Heart left ventricle (tissue), 16 donors: ENCODE measurements at regions not wholly inside any gene's neighbourhood (a gene's known extent, or its start where the extent isn't known, plus 50 kb on each side); places are given as distances from the start of the nearest gene placed in this dataset.

Experiments used
- ATAC-seq, 4 donors: fragments of 200-7000 bp; cut with Tn5 transposase; one replicate each; pipeline ENCODE4 v1.9.1; 2020 to 2022; ENCODE audit warnings: moderate library complexity in 4 of 4, mild to moderate bottlenecking in 3 of 4, moderate number of reproducible peaks in 1 of 4
- DNase-seq, 5 donors: peaks; one replicate each; pipeline ENCODE4 v3.0.0-alpha.2; 2020
- H3K27ac ChIP-seq, 12 donors: fragments of 200-600 bp; sonication (generic) in 4 of 12; one replicate each; pipeline versions ENCODE4 v1.5.0 to v1.8.0; 2016 to 2022; ENCODE audit warnings: mild to moderate bottlenecking in 2 of 12
- H3K27me3 ChIP-seq, 9 donors: fragments of 200-600 bp; sonication (generic) in 2 of 9; one replicate each; pipeline versions ENCODE4 v1.5.1 to v1.8.0; 2016 to 2022; ENCODE audit warnings: mild to moderate bottlenecking in 3 of 9
- H3K36me3 ChIP-seq, 9 donors: fragments of 200-600 bp; sonication (generic) in 2 of 9; one replicate each; pipeline versions ENCODE4 v1.5.0 to v1.8.0; 2018 to 2022; ENCODE audit warnings: mild to moderate bottlenecking in 2 of 9
- H3K4me1 ChIP-seq, 12 donors: fragments of 200-600 bp; sonication (generic) in 4 of 12; one replicate each; pipeline versions ENCODE4 v1.5.0 to v1.8.0; 2016 to 2022; ENCODE audit warnings: mild to moderate bottlenecking in 3 of 12
- H3K4me3 ChIP-seq, 12 donors: fragments of 200-600 bp; sonication (generic) in 4 of 12; one replicate each; pipeline versions ENCODE4 v1.5.0 to v1.8.0; 2017 to 2022; ENCODE audit warnings: mild to moderate bottlenecking in 9 of 12, moderate library complexity in 4 of 12
- H3K9me3 ChIP-seq, 12 donors: fragments of 200-600 bp; sonication (generic) in 4 of 12; one replicate each; pipeline versions ENCODE4 v1.5.0 to v1.8.0; 2016 to 2022; ENCODE audit warnings: mild to moderate bottlenecking in 1 of 12
- CTCF ChIP-seq, 12 donors: fragments of 200-600 bp; sonication (generic) in 4 of 12; IDR thresholded peaks; one replicate each; pipeline versions ENCODE4 v1.5.0 to v1.8.0; 2018 to 2022; ENCODE audit warnings: antibody characterized with exemption in 12 of 12, mild to moderate bottlenecking in 5 of 12
- POLR2A ChIP-seq, 2 donors: fragments of 450-650 bp; IDR thresholded peaks; one replicate each; pipeline ENCODE4 v1.6.1; 2017; ENCODE audit warnings: antibody characterized with exemption in 2 of 2, mild to moderate bottlenecking in 2 of 2, moderate library complexity in 2 of 2
- WGBS, 4 donors: extraction: QIAGEN DNeasy Blood & Tissue Kit in 2 of 4; methylation state at CpG; one replicate each; pipeline versions ENCODE4 v1.1.5 to v1.1.7; 2013 to 2018; 5-methylcytosine and 5-hydroxymethylcytosine counted together
- intact Hi-C, 10 donors: fragments of 100-400 bp; cut with DNase I; formaldehyde crosslinking; loops; one replicate each; pipeline versions ENCODE4 v1.11.1 to v1.14.2; 2022
- donor health status: ischemic (EF 13 %, LVEDD 7.1; RV severe dilation, severe dysfunction).
- donor health status: healthy with polysubstance abuse.
- donor health status: DM: no; HTN: yes; CAD: no.
- donor health status: DM: no; HTN: no; CAD: no.
- donor health status: ischemic (EF 25% LVEDD 6.9; RV normal size, moderate dysfunction).
- donor health status: ischemic (EF 25% LVEDD 5.7; RV mildly dilated, moderate dysfunction).
- donor health status: healthy.
- donor health status: DM: yes; HTN: yes; CAD: no.
- donor health status: ischemic (EF 35%, LVEDD 5.7; RV mildly dilated, moderate dysfunction).
- donor health status: nonischemic (EF 11% LVEDD 7.7; RV severe dilation, severe dysfunction).
- donor health status: DM: yes; HTN: yes; CAD: no.
- donor health status: PGD.
- donor health status: ischemic (EF 29% LVEDD 5.4; RV normal size, mild dysfunction).
- donor health status: nonischemic (EF 23%, LVEDD 6.1; RV moderate dilation, normal function).

GRCh38 chr9:94166976-94167346 is 82.7 kb downstream of the PTPDC1 start:
- H3K27me3 ChIP-seq, result no peaks in the 10 kb centered on the region
- WGBS, 4 donors, result 0 to 1% (median 0%) methylated on average over 12 to 23 of the region's 23 CpGs
- H3K9me3 ChIP-seq, result no peaks in the 10 kb centered on the region
- peaks cover 3 to 53% (median 43%) of the 10 kb centered on the region in 12 donors for H3K4me1 ChIP-seq
- peak overlapping the region; percentile 50 to 91 (median 86) for H3K4me3 ChIP-seq
- DNase-seq (no peak), ATAC-seq (no peak)
- peak overlapping the region; percentile 97 to 100 (median 100) for H3K27ac ChIP-seq
- TF ChIP-seq POLR2A (IDR thresholded peaks at IDR 0.05) (peak in 1 of 2 donors; percentile 26), CTCF (IDR thresholded peaks at IDR 0.05) (peak in 1 of 12 donors; percentile 24)
- peaks cover 0 to 11% (median 0%) of the 10 kb centered on the region in 9 donors for H3K36me3 ChIP-seq
- intact Hi-C loops, result loop anchor here in 4 of 10 donors (2.0 to 5.0 kb wide), 5 partner anchors 28 to 135 kb away; partner anchors contain the start of gene PTPDC1 (in 1 of the 4)

DNA sequence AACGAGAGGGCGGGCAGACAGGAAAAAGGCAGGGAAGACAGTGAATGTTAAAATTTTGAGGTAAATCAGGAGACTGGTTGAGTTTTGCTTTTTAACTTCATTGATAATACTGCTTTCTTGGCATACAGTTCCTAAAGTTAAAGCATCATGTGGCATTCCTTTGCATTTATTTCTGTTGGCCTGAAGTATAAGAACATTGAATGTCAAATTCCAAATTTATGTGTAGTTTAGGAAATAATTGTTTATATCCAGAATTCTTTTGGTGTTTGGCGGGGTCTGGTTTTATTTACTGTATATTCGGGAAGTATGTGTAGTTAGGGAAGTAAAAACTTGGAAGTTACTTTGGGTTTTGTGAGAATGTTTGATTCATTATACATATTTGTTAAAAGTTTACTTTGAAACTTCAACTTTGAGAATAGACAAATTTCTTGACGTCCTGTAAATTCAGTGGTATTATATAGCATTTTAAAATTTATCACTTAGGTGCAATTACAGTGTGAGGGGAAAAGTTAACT is 83.2 kb downstream of the PTPDC1 start:
- Histone ChIP-seq H3K27me3 (no peaks in the 10 kb centered on the region), H3K4me1 (peaks cover 3 to 57% (median 48%) of the 10 kb centered on the region in 12 donors)

DNA sequence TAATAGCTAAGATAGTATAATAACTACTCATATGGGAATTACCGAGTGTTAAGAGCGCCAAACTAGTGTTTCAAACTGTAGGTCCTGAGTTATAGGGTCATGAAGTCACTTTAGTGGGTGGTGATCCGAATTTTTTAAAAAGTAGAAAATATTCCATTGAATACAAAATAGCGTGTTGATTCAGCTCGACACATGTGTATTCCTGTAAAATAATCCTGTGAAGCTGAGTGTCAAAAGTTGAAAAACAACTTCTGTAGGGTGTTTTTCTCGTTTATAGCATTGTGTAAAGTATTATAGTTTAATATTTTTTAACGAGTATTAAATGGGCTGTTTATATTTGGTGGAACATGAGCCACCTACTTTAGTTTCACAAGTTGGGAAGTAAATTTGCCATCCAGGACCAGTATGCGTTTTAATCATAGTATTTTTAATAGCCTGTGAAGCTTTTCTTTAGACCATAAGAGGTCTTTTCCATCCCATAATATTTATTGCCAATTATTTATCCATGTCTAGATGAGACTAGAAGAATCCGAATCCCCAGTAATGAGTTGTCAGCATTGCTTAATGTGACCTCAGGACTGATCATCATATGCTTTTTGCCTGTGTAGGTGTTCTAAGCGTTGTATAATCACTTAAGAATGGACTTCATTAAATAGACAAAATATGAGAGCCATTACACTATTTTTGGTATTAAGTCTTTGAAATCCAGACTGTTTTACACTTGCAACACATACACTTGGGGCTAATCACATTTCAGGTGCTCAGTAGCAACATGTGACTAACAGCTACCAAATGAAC is 84.1 kb downstream of the PTPDC1 start:
- Histone ChIP-seq H3K9me3 (no peaks in the 10 kb centered on the region), H3K36me3 (peaks cover 0 to 12% (median 2%) of the 10 kb centered on the region in 9 donors), H3K4me3 (peak overlapping the region; percentile 50 to 91 (median 86)), H3K4me1 (peaks cover 9 to 67% (median 58%) of the 10 kb centered on the region in 12 donors), H3K27ac (peak overlapping the region in 11 of 12 donors; percentile 97 to 100 (median 100)), H3K27me3 (no peaks in the 10 kb centered on the region)
- ATAC-seq, result no peak
- WGBS, 4 donors, result 6 to 8% (median 8%) methylated on average over 10 of the region's 10 CpGs
- no peak for DNase-seq
- TF ChIP-seq CTCF (IDR thresholded peaks at IDR 0.05) (no peak), POLR2A (IDR thresholded peaks at IDR 0.05) (no peak)
- intact Hi-C loops, result loop anchor here in 3 of 10 donors (5.0 kb wide), 3 partner anchors 44 to 136 kb away; partner anchors contain the start of gene PTPDC1 (in 1 of the 3)

More for the DNA sequence above, 83.2 kb downstream of the PTPDC1 start:
- Histone ChIP-seq H3K36me3 (peaks cover 0 to 11% (median 0%) of the 10 kb centered on the region in 9 donors), H3K4me3 (peak overlapping the region; percentile 50 to 91 (median 86)), H3K9me3 (no peaks in the 10 kb centered on the region), H3K27ac (peak overlapping the region; percentile 97 to 100 (median 100))
- DNase-seq (no peak), ATAC-seq (no peak)
- intact Hi-C loops, result loop anchor here in 4 of 10 donors (2.0 to 5.0 kb wide), 5 partner anchors 29 to 135 kb away; partner anchors contain the start of gene PTPDC1 (in 1 of the 4)
- TF ChIP-seq CTCF (IDR thresholded peaks at IDR 0.05), result no peak
- no peak for TF ChIP-seq POLR2A (IDR thresholded peaks at IDR 0.05)
- WGBS, 4 donors, result 0 to 1% (median 1%) methylated on average over 5 of the region's 5 CpGs

- peaks cover 0 to 28% (median 15%) of the 10 kb centered on the region in 9 donors for H3K36me3 ChIP-seq
- peak overlapping the region in 9 of 12 donors; percentile 64 to 91 (median 88) for H3K4me3 ChIP-seq
- no peak for TF ChIP-seq CTCF (IDR thresholded peaks at IDR 0.05)
- TF ChIP-seq POLR2A (IDR thresholded peaks at IDR 0.05), result no peak
- no peaks in the 10 kb centered on the region for H3K27me3 ChIP-seq
- intact Hi-C loops, result loop anchor here in 5 of 10 donors (1.0 to 10.0 kb wide), 6 partner anchors 11 to 138 kb away; partner anchors contain the start of gene PTPDC1 (in 1 of the 5)
- peak overlapping the region in 6 of 12 donors; percentile 18 to 100 (median 98) for H3K27ac ChIP-seq
- peaks cover 17 to 83% (median 74%) of the 10 kb centered on the region in 12 donors for H3K4me1 ChIP-seq
- ATAC-seq (no peak), DNase-seq (no peak)
- no peaks in the 10 kb centered on the region for H3K9me3 ChIP-seq
Measured at GRCh38 chr9:94169968-94170367, 85.7 kb downstream of the PTPDC1 start.
